ENCODE measurements at regions not wholly inside any gene's neighbourhood (a gene's known extent, or its start where the extent isn't known, plus 50 kb on each side); places are given as distances from the start of the nearest gene placed in this dataset.

- no peak overlapping the region for H3K4me3 ChIP-seq (ENCODE audit: low read depth, low read length)
- DNase-seq (ENCODE audit: low read depth): no peak
- TF ChIP-seq CTCF (IDR thresholded peaks at IDR 0.05; ENCODE audit: control insufficient read depth, extremely low read depth, insufficient read depth): no peak
Measured at GRCh38 chr5:167944121-167944852, 347.2 kb upstream of the WWC1 start.

- DNase-seq (ENCODE audit: low read depth): no peak
- no peak overlapping the region for H3K4me3 ChIP-seq (ENCODE audit: low read depth, low read length)
- TF ChIP-seq CTCF (IDR thresholded peaks at IDR 0.05; ENCODE audit: control insufficient read depth, extremely low read depth, insufficient read depth): no peak
Measured at GRCh38 chr5:167945542-167946384, 345.7 kb upstream of the WWC1 start.

GRCh38 chr5:167947306-167947705 is 344.1 kb upstream of the WWC1 start:
- no peak overlapping the region for H3K4me3 ChIP-seq (ENCODE audit: low read depth, low read length)
- no peak for TF ChIP-seq CTCF (IDR thresholded peaks at IDR 0.05; ENCODE audit: control insufficient read depth, extremely low read depth, insufficient read depth)
- DNase-seq (ENCODE audit: low read depth): no peak

- no peak overlapping the region for H3K4me3 ChIP-seq (ENCODE audit: low read depth, low read length)
- DNase-seq (ENCODE audit: low read depth): no peak
- no peak for TF ChIP-seq CTCF (IDR thresholded peaks at IDR 0.05; ENCODE audit: control insufficient read depth, extremely low read depth, insufficient read depth)
Measured at GRCh38 chr5:167948251-167948650, 343.2 kb upstream of the WWC1 start.

GRCh38 chr5:167949435-167949834 is 342.0 kb upstream of the WWC1 start:
- H3K4me3 ChIP-seq (ENCODE audit: low read depth, low read length): no peak overlapping the region
- TF ChIP-seq CTCF (IDR thresholded peaks at IDR 0.05; ENCODE audit: control insufficient read depth, extremely low read depth, insufficient read depth): no peak
- no peak for DNase-seq (ENCODE audit: low read depth)

- DNase-seq (ENCODE audit: low read depth): no peak
- TF ChIP-seq CTCF (IDR thresholded peaks at IDR 0.05; ENCODE audit: control insufficient read depth, extremely low read depth, insufficient read depth): no peak
- H3K4me3 ChIP-seq (ENCODE audit: low read depth, low read length): no peak overlapping the region
Measured at GRCh38 chr5:167950126-167950721, 341.2 kb upstream of the WWC1 start.

Measured in LNCaP clone FGC (cell line).